GM12891 (cell line): ENCODE measurements at regions not wholly inside any gene's neighbourhood (a gene's known extent, or its start where the extent isn't known, plus 50 kb on each side); places are given as distances from the start of the nearest gene placed in this dataset.

Experiments
- DNase-seq: peaks from one replicate; pipeline ENCODE4 v3.0.0; 2011; ENCODE audit warnings: low spot score; ENCODE audit not compliant: insufficient read length
- FAIRE-seq: peaks from 2 replicates; lab custom pipeline; 2011; peaks lifted over from hg19 to GRCh38; lab: Jason Lieb, UNC
- PAX5 ChIP-seq: IDR thresholded peaks from 2 replicates; pipeline ENCODE4 v1.6.1; 2011; ENCODE audit warnings: low read length, moderate library complexity, mild to moderate bottlenecking; ENCODE audit not compliant: insufficient read depth, severe bottlenecking
- POLR2A ChIP-seq: IDR thresholded peaks from 2 replicates; pipeline ENCODE4 v1.6.1; 2011; ENCODE audit warnings: low read depth, low read length, control low read depth
- POLR2AphosphoS5 ChIP-seq: IDR thresholded peaks from 2 replicates; pipeline ENCODE4 v1.6.1; 2011; ENCODE audit warnings: low read depth, low read length, control low read depth
- POU2F2 ChIP-seq: IDR thresholded peaks from 2 replicates; pipeline ENCODE4 v1.6.1; 2011; ENCODE audit warnings: low read depth, mild to moderate bottlenecking, control low read depth, low read length, moderate library complexity
- SPI1 ChIP-seq: IDR thresholded peaks from 2 replicates; pipeline ENCODE4 v1.6.1; 2011; ENCODE audit warnings: low read depth, low read length, control low read depth
- TAF1 ChIP-seq: IDR thresholded peaks from 2 replicates; pipeline ENCODE4 v1.6.1; 2011; ENCODE audit warnings: low read depth, low read length, control low read depth

DNA sequence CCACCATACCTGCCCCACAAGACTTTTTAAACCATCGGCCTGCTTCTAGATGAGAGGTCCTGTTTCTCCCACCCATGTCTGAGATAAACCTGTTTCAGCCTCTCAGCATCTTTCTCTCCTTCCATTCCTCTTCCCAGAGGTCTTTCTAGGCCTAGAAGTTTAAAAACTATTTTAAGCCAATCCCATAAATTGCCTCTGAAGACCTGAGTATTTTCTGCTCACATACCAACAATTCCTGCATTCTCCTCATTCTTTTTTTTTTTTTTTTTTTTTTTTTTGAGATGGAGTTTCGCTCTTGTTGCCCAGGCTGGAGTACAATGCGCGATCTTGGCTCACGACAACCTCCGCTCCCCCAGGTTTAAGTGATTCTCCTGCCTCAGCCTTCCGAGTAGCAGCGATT lies 262.9 kb upstream of the AUTS2 start:
- no peak for TF ChIP-seq POLR2AphosphoS5
- TF ChIP-seq TAF1 = no peak
- TF ChIP-seq POU2F2 = no peak
- no peak for TF ChIP-seq PAX5
- no peak for TF ChIP-seq POLR2A
- TF ChIP-seq SPI1 = no peak
- no peak for DNase-seq
- FAIRE-seq = no peak

DNA sequence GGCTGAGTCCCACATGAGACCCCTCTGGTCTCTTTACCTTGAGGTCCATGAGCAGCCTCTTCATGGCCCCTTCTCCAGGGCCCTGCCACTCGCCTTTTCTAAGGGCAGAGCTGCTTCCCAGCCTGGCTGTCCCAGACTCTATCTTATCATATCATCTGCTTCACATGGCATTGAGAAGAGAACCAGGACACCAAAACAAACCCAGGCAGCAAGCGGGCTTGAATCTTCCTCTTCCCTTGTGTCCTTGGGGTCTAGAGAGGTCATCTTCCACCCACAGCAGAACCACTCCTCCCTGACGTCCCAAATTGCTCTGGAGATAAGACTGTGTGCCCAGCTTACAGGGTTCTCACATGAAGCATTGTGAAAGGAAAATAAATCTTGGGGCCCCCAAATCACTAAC lies 261.3 kb upstream of the AUTS2 start:
- FAIRE-seq (no peak), DNase-seq (no peak)
- no peak for TF ChIP-seq POLR2A
- TF ChIP-seq POU2F2 = no peak
- TF ChIP-seq POLR2AphosphoS5 = no peak
- TF ChIP-seq PAX5 = no peak
- TF ChIP-seq TAF1 = no peak
- no peak for TF ChIP-seq SPI1

DNA sequence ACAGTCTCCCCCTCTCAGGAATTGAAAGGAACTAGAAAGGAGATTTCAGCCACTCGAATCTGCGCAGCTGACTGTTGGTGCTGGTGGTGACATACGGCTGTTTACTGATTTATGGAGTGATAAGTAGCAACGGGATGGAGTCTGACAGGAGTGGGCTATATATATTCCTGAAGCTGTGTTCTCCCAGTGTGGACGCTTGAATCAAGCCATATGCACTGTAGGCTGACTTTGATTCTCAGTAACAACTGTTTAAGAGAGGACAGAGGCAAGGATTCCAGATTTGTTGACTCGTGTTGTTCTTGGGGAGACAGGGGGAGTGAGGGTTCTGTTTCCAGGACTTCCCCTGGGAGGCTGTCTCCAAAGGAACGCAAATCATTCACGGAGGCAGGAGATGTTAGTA lies 260.1 kb upstream of the AUTS2 start:
- DNase-seq (no peak), FAIRE-seq (no peak)
- TF ChIP-seq POLR2AphosphoS5 = no peak
- no peak for TF ChIP-seq SPI1
- no peak for TF ChIP-seq TAF1
- TF ChIP-seq PAX5 = no peak
- no peak for TF ChIP-seq POLR2A
- no peak for TF ChIP-seq POU2F2

DNA sequence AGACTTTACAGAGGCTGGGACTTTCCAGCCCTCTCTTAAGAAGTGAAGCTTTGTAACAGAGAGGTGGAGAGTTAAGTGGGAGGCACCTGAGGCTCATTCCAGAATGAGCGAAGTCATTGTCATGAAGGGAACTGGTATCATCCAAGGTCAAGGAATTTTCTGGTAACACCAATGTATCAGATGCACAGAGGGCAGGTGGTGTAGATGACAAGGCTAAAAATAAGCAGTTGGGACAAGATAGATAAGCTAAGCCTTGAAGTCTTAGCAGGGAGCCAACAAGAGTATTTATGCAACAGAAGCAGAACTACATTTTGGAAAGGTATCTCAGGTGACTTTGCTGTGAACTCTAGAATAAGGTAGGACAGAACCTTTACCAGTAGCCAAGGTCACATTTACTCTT lies 257.0 kb upstream of the AUTS2 start:
- DNase-seq (no peak), FAIRE-seq (no peak)
- TF ChIP-seq PAX5 (no peak), POLR2AphosphoS5 (no peak), POLR2A (no peak), TAF1 (no peak), SPI1 (no peak), POU2F2 (no peak)

DNA sequence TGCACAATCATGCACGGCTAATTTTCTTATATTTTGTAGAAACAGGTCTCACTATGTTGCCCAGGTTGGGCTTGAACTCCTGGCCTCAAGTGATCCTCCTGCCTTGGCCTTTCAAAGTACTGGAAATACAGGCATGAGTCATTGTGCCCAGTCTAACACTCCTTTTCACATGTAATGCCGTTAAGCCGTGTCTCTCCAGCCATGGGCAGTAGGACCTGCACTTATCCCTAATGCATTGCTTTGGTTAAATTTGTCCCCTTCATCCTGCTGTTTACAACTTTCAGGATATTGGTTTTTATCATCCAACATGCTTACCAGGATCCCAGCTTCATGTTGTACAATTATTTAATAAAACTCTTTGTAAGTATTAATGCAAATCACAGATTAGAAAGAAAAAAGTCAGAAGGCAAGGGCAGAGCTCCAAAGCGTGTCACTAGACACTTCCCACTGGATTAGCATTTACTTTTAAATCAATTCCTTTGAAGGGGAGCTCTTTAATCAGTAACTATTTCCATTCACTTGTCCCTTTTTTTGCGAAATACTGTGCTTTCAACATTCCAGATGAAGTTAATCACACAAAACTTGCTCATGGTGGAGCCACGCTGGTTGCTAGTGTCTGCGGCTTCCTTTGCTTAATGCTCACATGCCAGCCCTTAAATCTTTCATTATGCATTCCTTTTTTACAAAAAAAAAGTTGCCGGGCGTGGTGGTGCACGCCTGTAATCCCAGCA lies 256.0 kb upstream of the AUTS2 start:
- FAIRE-seq = no peak
- TF ChIP-seq SPI1 (no peak), POLR2A (no peak), POLR2AphosphoS5 (no peak), PAX5 (no peak), TAF1 (no peak), POU2F2 (no peak)

DNA sequence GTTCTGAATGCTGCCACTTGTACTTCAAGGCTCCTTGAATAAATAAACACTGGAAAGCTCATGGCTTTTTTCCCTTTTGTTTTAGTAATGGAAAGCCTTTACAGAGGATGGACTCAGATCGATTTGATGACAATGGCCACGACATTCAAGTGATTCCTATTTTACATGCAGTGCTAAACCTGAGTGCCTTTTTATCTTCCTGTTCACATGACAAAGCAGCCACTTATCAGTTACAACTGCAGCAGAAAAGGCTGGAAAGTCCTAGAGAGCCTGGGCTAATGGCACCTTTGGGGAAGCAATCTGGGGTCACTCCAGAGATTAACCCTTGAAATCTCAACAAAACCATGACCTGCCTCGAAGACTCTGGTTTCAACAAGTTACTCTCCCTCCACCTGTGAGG lies 249.0 kb upstream of the AUTS2 start:
- TF ChIP-seq POU2F2 (no peak), SPI1 (no peak)
- FAIRE-seq = no peak
- no peak for DNase-seq

More for the DNA sequence above, 256.0 kb upstream of the AUTS2 start:
- no peak for DNase-seq

DNA sequence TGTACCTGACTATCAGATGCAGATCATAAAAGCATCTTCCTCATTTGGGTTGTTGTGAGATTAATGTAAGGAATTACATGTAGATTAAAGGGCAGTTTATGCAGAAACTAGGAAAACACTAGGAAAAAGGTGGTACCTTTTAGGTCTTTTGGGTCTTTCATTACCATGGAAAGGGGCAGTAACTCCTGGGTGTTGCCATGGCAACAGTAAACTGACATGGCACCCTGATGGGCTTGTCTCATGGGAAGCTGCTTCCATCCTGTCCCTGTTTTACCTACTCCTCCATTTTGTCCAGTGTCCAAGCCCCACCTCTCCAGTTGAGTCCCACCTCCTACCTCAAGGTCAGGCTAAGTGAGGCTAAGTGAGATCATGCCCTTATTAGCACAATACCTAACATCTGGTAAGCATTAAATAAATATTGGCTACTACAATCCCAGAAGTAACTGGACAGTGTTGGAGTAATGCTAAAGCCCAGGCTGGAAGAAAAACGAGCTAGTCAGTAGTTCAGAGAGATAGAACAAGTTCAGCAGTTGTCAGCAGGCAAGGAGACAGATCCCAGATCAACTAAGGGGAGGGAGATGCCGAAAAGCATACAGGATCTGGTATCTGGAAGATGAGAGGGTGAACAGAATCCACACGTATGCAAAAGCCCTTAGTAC lies 240.0 kb upstream of the AUTS2 start:
- no peak for DNase-seq
- no peak for TF ChIP-seq TAF1
- TF ChIP-seq SPI1 = no peak
- no peak for TF ChIP-seq POLR2A
- TF ChIP-seq POU2F2 = no peak
- TF ChIP-seq POLR2AphosphoS5 = no peak
- no peak for TF ChIP-seq PAX5
- FAIRE-seq = no peak

DNA sequence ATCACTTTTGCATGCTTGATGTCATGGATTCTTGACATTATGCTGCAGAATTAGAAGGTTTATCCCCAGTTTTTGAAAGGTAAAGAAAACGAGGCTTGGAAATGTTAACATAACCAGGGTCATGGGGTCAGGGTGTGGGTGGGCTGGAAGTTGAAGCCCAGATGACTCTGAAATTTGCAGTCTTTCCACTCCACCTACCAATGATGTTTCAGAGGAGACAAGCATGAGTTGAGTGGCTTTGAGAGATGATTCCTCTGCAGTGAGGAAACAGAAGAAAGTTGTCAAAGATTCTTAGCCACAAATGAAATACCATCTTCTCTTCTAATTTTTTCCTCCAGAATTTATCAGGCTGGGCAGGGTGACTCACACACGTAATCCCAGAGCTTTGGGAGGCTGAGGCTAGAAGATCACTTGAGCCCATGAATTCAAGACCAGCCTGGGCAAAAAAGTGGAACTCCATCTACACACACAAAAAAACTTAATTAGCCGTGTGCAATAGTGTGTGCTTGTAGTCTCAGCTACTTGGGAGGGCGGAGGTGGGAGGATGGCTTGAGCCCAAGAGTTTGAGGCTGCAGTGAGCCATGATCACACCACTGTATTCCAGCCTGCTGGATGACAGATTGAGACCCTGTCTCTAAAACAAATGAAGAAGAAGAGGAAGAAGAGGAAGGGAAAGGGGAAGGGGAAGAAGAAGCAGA lies 239.1 kb upstream of the AUTS2 start:
- FAIRE-seq (no peak), DNase-seq (no peak)
- TF ChIP-seq POLR2A (no peak), PAX5 (no peak), POLR2AphosphoS5 (no peak), POU2F2 (no peak), SPI1 (no peak), TAF1 (no peak)

DNA sequence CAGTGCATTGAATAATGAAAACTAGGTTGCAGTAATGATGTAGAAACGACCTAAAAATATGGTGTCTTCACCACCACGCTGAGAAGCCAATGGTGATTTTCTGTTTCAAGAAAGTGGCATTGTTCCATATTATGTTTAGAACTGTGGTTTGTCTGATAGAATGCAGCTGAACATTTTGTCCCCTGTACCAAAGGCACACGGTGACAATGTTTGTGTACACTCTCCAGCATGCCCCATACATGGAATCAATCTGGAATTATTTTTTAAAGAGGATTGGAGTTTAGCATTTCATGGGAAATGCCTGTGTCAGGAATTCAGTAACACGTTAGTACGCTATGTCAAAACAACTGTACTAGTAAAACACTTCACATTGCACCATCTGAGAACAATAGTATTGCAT lies 237.4 kb upstream of the AUTS2 start:
- DNase-seq = no peak
- no peak for FAIRE-seq
- TF ChIP-seq POLR2A = no peak

DNA sequence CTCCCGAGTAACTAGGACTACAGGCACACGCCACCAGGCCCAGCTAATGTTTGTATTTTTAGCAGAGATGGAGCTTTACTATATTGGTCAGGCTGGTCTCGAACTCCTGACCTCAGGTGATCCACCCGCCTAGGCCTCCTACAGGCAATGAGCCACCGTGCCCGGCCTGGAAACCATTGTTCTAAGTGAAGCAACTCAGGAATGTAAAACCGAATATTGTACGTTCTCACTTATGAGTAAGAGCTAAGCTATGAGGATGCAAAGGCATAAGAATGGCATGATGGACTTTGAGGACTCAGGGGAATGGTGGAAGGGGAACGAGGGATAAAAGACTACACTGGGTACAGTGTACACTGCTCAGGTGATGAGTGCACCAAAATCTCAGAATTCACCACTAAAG lies 235.1 kb upstream of the AUTS2 start:
- no peak for DNase-seq
- FAIRE-seq = no peak
- TF ChIP-seq PAX5 = no peak
- TF ChIP-seq POLR2AphosphoS5 = no peak
- no peak for TF ChIP-seq TAF1
- no peak for TF ChIP-seq SPI1
- TF ChIP-seq POU2F2 = no peak
- no peak for TF ChIP-seq POLR2A
